ENCODE measurements at regions not wholly inside any gene's neighbourhood (a gene's known extent, or its start where the extent isn't known, plus 50 kb on each side); places are given as distances from the start of the nearest gene placed in this dataset.
"Not testable (repeated sequence)": the region's sequence is repeated elsewhere in the genome, so short reads cannot be mapped to it uniquely, and the experiment has no call there.

DNA sequence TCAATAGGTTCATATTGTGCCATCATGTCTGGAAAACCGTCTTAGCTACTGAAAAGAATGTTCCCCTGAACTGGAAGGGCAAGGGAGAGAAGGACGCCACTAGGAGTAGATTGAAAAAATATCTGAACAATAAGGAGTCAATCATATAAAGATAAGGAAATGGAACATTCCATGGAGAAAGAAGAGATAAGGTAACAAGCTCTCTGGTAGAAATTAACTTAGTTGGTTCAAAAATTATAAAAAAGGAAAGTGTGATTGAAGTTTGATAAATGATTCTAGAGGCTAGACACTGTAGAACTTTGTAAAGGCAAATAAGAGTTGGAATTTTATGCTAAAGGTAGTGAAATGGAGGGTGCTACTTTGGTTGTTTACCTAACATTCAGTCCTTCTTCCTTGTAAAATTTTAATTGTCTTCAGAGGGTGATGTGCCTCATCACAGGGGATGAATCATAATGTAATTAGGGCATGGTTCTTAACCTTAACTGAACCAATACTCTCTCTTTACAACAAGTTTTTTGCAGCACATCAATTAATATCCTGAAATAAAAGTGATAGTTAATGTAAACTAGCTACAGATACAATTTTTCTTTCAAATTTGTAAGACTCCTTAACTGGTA lies 135.5 kb downstream of the GPX5 start:
- Histone ChIP-seq H3K4me1 (no peaks in the 10 kb centered on the region), H3K4me3 (no peak overlapping the region), H3K27ac (no peak overlapping the region), H3K36me3 (no peaks in the 10 kb centered on the region), H3K9me3 (replicated peaks) (no peaks in the 10 kb centered on the region), H3K27me3 (no peaks in the 10 kb centered on the region)
- no peak for DNase-seq

DNA sequence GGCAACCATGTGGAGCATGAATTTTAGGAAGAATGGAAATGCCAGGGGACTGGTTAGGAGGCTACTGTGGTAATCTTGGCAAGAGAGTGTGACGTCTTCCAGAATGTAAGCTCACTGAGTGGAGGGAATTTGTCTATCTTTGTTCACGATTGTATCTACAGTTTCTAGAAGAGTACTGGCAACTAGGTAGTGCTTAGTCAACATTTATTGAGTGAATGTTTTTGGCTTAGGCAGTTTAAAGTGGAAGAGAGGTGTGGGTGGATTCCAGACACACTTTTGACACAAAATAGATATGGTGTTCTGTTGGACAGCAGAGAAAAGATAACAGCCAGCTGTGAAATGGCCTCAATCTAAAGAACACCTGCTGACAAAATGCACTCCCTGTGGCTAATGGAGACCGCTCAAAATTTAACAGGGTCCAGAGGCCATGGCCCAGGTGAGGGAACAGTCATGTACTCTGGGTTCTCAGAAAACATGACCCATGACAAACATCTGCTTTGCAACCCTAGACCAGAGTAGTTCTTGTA lies 139.3 kb downstream of the GPX5 start:
- Histone ChIP-seq H3K4me3 (no peak overlapping the region), H3K36me3 (no peaks in the 10 kb centered on the region), H3K27ac (no peak overlapping the region), H3K9me3 (replicated peaks) (no peaks in the 10 kb centered on the region), H3K4me1 (no peaks in the 10 kb centered on the region), H3K27me3 (no peaks in the 10 kb centered on the region)
- no peak for DNase-seq

DNA sequence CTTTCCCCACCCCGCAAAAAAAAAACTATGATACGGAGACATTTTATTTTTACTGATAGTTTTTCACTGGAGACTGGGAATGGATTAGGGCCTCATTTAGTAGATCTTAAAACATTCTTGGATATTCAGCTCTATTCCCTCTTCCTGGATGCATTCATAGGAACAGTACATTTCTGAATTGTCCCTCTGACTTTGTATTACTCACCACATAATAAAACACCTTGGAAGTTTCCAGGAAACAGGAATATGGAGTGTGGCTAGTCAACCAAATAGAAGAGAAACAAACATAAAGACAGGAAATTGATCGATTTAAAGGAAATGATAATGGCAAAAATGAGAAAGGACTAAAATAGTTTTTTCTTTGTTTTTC lies 147.7 kb downstream of the GPX5 start:
- Histone ChIP-seq H3K27me3 (no peaks in the 10 kb centered on the region), H3K27ac (no peak overlapping the region), H3K36me3 (no peaks in the 10 kb centered on the region), H3K4me1 (no peaks in the 10 kb centered on the region), H3K4me3 (no peak overlapping the region), H3K9me3 (replicated peaks) (no peaks in the 10 kb centered on the region)
- no peak for DNase-seq

DNA sequence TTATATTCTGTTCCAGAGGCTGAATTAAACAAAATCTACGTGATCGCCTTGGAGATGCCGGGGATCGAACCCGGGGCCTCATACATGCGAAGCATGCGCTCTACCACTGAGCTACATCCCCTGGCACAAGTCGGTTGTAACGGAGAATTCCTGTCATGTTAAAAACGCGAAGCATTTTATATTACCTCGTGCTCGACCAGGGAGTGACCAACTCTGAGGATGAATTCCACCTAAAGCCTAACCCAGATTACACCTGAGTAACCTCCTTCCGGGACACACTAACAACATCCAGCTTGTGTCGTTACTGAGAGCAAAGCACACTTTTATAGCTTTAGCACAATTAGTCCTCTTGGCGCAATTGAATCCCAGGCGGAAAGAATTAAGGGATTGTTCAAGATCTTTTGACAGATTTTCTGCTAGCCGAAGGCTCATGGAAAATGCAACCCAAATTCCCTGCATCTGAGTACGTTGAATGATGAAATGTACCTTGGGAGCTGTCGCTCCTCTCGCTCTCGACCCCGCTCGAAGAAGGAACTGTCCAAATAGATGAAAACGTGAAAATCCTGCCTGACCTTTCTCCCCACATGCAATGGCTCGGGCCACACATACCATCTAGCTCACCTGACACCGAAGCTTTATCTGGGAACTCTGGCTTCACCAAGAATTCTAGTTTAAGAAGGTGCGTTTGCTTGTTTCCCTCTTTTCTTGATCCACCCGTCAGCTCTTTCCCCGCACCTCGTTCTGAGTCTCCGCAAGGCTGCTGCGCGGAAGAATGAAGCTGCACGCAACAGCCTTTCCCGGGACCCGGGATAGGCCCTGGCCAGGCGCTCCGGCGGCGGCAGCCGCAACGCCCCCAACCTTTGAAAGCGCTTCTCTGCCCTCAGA lies 148.3 kb downstream of the GPX5 start:
- no peaks in the 10 kb centered on the region for H3K36me3 ChIP-seq
- H3K4me3 ChIP-seq, result peak overlapping the region; percentile 54
- no peak overlapping the region for H3K27ac ChIP-seq
- H3K27me3 ChIP-seq, result no peaks in the 10 kb centered on the region
- H3K9me3 ChIP-seq (replicated peaks), result no peaks in the 10 kb centered on the region
- H3K4me1 ChIP-seq, result no peaks in the 10 kb centered on the region
- DNase-seq, result peak; percentile 39 to 64

DNA sequence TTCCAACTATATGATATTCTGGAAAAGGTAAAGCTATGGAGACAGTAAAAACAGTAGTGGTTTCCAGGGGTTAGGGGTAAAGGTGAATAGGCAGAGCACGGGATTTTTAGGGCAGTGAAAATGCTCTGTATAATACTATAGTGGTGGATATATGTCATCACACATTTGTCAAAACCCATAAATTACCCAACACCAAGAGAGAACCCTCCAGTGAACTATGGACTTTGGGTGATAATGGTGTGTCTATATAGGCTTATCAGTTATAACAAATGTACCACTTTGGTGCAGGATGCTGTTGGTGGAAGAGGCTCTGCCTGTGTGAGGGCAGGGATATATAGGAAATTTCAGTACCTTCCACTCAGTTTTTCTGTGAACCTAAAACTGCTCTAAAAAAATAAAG lies 149.9 kb downstream of the GPX5 start:
- H3K27ac ChIP-seq, result no peak overlapping the region
- H3K27me3 ChIP-seq, result no peaks in the 10 kb centered on the region
- H3K36me3 ChIP-seq, result no peaks in the 10 kb centered on the region
- no peaks in the 10 kb centered on the region for H3K4me1 ChIP-seq
- no peak for DNase-seq
- no peak overlapping the region for H3K4me3 ChIP-seq
- H3K9me3 ChIP-seq (replicated peaks), result no peaks in the 10 kb centered on the region

DNA sequence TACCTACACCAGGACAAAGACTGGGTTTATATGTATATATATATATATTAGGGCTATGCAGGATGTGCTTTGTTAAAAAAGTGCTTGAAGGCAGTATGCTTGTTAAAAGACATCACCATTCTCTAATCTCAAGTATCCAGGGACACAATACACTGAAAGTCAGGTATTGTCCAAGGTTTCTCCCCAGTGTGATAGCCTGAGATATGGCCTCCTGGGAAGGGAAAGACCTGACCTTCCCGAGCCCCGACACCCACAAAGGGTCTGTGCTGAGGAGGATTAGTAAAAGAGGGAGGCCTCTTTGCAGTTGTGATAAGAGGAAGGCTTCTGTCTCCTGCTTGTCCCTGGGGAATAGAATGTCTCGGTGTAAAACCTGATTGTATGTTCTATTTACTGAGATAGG lies 156.9 kb downstream of the GPX5 start:
- Histone ChIP-seq H3K36me3 (no peaks in the 10 kb centered on the region), H3K27me3 (no peaks in the 10 kb centered on the region), H3K27ac (no peak overlapping the region), H3K4me1 (no peaks in the 10 kb centered on the region), H3K9me3 (replicated peaks) (no peaks in the 10 kb centered on the region), H3K4me3 (no peak overlapping the region)
- no peak for DNase-seq

DNA sequence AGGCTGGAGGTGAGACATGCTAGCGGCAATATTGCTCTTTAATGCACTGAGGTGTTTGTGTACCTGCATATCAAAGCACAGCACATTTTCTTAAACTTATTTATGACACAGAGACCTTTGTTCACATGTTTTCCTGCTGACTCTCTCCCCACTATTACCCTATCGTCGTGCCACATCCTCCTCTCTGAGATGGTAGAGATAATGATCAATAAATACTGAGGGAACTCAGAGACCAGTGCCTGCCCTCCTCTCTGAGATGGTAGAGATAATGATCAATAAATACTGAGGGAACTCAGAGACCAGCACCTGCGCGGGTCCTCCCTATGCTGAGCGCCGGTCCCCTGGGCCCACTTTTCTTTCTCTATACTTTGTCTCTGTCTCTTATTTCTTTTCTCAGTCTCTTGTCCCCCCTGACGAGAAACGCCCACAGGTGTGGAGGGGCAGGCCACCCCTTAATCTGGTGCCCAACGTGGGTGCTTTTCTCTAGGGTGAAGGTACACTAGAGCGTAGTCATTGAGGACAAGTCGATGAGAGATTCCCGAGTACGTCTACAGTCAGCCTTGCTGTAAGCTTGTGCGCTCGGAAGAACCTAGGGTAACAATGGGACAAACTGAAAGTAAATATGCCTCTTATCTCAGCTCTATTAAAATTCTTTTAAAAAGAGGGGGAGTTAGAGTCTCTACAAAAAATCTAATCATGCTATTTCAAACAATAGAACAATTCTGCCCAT lies 157.4 kb downstream of the GPX5 start:
- not testable (repeated sequence) for H3K27ac ChIP-seq, H3K27me3 ChIP-seq, DNase-seq

DNA sequence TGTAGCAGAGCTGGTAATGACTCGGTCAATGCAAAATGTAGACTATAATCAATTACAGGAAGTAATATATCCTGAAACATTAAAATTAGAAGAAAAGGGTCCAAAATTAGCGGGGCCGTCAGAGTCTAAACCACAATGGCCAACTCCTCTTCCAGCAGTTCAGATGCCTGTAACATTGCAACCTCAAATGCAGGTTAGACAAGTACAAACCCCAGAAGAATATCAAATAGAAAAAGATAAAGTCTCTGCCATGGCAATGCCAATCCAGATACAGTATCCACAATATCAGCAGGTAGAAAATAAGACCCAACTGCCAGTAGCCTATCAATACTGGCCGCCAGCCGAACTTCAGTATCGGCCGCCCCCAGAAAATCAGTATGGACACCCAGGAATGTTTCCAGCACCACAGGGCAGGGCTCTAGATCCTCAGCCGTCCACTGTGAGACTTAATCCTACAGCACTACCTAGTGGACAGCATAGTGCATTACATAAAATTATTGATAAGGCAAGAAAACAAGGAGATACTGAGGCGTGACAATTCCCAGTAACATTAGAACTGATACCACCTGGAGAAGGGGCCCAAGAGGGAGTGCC lies 158.4 kb downstream of the GPX5 start:
- Histone ChIP-seq H3K9me3 (replicated peaks) (no peaks in the 10 kb centered on the region), H3K36me3 (no peaks in the 10 kb centered on the region), H3K4me3 (no peak overlapping the region), H3K27ac (no peak overlapping the region), H3K27me3 (no peaks in the 10 kb centered on the region), H3K4me1 (no peaks in the 10 kb centered on the region)
- peak; percentile 18 to 65 for DNase-seq

More for the DNA sequence above, 157.4 kb downstream of the GPX5 start:
- H3K36me3 ChIP-seq; H3K4me1 ChIP-seq; H3K9me3 ChIP-seq (replicated peaks); H3K4me3 ChIP-seq: not testable (repeated sequence)

DNA sequence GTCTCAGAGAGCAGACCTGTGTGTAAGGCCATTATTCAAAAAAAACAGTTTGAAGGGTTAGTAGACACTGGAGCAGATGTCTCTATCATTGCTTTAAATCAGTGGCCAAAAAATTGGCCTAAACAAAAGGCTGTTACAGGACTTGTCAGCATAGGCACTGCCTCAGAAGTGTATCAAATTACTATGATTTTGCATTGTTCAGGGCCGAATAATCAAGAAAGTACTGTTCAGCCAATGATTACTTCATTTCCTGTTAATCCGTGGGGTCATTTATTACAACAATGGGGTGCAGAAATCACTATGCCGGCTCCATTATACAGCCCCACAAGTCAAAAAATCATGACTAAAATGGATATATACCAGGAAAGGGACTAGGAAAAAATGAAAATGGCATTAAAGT lies 160.3 kb downstream of the GPX5 start:
- not testable (repeated sequence) for H3K27me3 ChIP-seq; DNase-seq; H3K36me3 ChIP-seq; H3K9me3 ChIP-seq (replicated peaks); H3K4me1 ChIP-seq; H3K27ac ChIP-seq
- peak overlapping the region; percentile 28 for H3K4me3 ChIP-seq

DNA sequence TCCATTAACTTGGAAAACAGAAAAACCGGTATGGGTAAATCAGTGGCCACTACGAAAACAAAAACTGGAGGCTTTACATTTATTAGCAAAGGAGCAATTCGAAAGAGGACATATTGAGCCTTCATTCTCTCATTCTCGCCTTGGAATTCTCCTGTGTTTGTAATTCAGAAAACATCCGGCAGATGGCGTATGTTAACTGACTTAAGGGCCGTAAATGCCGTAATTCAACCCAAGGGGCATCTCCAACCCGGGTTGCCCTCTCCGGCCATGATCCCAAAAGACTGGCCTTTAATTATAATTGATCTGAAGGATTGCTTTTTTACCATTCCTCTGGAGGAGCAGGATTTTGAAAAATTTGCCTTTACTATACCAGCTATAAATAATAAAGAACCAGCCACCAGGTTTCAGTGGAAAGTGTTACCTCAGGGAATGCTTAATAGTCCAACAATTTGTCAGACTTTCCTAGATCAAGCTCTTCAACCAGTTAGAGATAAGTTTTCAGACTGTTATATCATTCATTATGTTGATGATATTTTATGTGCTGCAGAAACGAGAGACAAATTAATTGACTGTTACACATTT lies 160.9 kb downstream of the GPX5 start:
- H3K27me3 ChIP-seq; H3K9me3 ChIP-seq (replicated peaks); H3K36me3 ChIP-seq; H3K27ac ChIP-seq; H3K4me1 ChIP-seq: not testable (repeated sequence)
- DNase-seq, result peak; percentile 38 to 78
- peak overlapping the region; percentile 28 for H3K4me3 ChIP-seq

DNA sequence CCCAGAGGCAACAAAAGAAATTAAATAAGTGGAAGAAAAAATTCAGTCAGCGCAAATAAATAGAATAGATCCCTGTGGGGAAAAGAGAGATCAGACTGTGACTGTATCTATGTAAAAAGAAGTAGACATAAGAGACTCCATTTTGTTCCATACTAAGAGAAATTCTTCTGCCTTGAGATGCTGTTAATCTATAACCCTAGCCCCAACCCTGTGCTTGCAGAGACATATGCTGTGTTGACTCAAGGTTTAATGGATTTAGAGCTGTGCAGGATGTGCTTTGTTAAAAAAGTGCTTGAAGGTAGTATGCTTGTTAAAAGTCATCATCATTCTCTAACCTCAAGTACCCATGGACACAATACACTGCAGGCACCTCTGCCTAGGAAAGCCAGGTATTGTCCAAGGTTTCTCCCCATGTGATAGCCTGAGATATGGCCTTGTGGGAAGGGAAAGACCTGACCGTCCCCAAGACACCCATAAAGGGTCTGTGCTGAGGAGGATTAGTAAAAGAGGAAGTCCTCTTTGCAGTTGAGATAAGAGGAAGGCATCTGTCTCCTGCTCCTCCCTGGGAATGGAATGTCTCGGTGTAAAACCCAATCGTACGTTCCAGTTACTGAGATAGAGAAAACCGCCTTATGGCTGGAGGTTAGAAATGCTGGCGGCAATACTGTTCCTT lies 161.8 kb downstream of the GPX5 start:
- not testable (repeated sequence) for H3K9me3 ChIP-seq (replicated peaks); H3K4me1 ChIP-seq; H3K36me3 ChIP-seq; H3K27ac ChIP-seq; H3K27me3 ChIP-seq; H3K4me3 ChIP-seq; DNase-seq

DNA sequence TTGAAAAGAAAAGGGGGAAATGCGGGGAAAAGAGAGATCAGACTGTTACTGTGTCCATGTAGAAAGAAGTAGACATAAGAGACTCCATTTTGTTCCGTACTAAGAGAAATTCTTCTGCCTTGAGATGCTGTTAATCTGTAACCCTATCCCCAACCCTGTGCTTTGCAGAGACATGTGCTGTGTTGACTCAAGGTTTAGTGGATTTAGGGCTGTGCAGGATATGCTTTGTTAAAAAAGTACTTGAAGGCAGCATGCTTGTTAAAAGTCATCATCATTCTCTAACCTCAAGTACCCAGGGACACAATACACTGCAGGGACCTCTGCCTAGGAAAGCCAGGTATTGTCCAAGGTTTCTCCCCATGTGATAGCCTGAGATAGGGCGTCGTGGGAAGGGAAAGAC lies 166.3 kb downstream of the GPX5 start:
- H3K4me3 ChIP-seq; H3K27ac ChIP-seq; H3K36me3 ChIP-seq; H3K9me3 ChIP-seq (replicated peaks); H3K27me3 ChIP-seq; DNase-seq; H3K4me1 ChIP-seq: not testable (repeated sequence)

DNA sequence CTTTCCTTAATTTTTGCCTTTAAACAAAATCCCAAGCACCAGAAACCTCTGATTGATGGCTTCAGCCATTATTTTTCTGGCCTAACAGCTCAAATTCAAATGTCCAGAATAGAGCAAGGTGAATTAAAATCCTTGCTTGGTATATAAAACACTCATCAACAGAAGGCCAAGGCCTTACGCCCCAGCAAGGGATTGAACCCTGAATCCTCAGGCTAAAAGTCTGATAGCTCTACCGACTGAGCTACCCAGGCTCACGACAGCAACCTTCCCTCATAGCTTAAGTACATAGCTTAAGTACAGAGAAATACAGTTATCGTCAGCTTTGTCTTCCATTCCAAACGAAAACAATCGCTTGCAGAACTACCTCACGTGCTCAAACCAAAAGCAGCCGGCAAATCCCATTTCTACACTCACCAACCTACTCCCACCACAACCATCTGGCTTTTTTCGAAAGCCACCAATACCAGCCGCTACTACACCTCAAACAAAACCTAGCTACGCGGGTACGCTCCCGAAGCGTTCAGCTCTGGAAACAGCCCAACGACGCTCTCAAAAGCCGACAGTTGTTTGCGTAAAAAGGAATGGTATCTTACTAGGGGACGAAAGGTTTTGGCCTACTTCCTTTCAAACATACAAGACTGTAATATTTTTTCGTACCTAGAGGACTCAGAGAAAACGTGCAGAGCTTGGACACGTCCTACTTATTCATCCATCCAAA lies 167.5 kb downstream of the GPX5 start:
- Histone ChIP-seq H3K27me3 (0 out of 2 replicates have a peak, but pooled peaks cover 7% of the 10 kb centered on the region), H3K27ac (no peak overlapping the region), H3K4me3 (no peak overlapping the region), H3K4me1 (no peaks in the 10 kb centered on the region), H3K9me3 (replicated peaks) (no peaks in the 10 kb centered on the region), H3K36me3 (no peaks in the 10 kb centered on the region)
- no peak for DNase-seq
